Left renal pelvis (tissue), 4 donors: ENCODE measurements at regions not wholly inside any gene's neighbourhood (a gene's known extent, or its start where the extent isn't known, plus 50 kb on each side); places are given as distances from the start of the nearest gene placed in this dataset.

ENCODE experiments used
- DNase-seq, 4 donors: peaks; one replicate each; pipeline ENCODE4 v3.0.0-alpha.2; 2013; ENCODE audit warnings: low read depth in 4 of 4, low spot score in 3 of 4

DNA sequence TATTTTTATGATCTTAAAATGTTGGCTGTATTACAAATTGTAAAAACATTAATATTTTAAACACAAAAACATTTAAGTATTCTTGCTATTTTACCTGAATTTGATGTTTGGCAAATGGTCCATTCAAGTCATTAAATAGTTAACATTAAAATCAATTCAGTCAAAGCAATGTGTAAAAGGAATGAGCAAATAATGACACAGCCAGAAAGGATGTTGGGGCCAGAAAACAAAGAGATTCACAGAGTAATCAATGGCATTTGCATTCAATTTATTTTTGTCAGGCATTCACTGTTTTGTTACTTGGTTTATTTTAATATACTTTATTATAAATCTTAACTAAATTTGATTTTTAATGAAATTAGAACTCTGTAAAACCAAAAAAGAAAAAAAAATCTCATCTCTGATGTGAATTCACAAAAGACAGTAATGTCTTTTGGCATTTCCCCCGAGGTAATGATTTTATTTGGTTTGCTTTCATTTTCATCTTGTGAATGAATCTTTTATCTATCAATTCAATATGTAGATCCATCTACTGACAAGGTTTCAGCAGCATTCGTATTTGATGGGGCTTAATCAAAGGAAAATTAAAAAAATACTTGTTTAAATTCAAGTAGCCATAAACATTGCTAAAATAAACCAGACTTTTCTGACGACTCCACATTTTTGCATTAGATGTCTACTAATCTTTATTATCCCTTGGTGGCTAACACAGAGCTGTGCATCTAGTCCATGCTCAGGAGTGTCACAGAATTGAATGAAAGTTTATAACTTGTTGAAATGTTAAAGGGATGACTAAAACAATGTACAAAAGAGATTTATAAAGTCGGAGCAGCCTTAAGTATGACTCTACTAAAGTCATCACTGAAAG lies 866.7 kb upstream of the GJE1 start:
- DNase-seq: no peak

DNA sequence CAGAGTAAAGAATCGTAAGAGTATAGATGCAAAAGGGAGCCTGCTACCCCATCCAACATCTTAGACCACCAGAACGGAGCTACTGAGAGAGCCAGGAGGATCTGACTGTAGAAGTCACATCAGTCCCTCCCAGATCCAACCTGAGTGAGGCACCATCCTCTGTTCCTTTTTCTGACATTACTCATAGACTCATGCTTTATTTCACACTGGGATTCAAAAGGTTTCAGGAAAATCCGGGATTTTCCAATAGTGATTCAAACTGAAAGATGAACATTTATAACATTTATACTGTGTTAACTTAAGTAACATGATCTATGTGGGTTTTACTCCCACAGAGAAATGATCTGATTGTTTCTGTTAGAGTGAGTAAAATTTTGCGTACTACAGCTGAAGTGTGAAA lies 868.6 kb upstream of the GJE1 start:
- DNase-seq: no peak

DNA sequence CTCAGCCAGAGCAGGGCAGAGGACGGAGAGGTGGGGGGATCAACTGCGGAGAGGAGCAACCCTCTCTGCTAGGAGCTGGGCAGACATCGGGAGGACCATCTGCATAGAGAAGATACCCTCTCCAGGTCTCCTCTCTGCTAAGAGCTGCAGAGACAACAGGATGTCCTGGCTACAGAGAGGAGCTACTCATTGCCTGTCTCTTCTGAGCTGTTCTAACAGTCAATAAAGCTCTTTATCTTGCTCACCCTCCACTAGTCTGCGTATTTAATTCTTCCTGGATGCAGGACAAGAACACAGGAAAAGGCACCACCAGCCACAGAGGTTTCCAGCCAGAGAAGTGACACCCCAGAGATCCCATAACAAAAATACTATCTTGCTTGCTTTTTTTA lies 871.1 kb upstream of the GJE1 start:
- no peak for DNase-seq

DNA sequence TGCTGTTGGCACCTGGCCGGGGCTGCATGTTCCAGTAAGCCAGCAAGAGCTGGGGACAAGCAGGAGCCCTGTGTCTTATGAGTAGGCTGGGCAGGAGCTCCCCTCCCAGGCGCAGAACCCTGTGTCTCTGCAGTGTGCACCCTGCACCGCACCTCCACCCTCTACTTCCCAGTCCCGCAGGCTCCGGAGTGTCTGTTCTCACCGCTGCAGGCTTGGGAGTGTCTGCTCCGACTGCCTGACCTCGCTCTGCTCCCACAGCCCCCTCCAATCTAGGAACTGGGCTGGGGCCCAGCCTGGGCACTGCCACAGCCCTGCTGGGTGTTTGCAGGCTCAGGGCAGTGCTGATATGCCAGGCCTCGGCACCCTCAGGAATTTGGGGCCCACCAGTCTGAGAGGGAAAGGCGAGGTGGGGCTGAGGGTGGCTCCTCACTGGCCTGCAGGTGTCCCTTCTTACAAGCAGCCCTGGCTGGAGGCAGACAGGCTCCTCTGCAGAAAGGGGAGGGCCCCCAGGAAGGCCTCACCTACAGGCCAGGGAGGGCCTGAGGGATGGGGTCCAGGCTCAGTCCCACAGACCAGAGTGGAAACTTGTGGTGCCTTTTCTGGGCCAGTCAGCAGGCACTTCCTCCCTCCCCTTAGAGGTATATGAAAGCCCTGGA lies 871.6 kb upstream of the GJE1 start:
- DNase-seq: no peak

DNA sequence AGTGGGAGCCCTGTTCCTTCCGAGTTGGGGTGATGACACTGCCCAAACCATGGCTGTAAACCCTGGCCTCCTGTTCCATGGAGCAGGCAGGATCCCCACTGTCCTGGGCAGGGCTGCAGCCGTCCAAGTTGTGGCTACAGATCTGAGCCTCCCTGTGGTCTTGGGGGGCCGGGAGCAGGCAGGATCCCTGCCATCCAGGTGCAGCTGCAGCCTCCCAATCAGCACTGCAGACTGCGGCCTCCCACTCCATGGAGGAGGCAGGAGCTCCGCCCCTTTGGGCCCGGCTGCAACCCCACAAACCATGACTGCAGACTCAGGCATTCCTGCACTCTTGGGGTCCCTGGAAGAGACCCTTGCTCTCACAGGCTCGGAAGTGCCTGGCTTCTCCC lies 872.1 kb upstream of the GJE1 start:
- no peak for DNase-seq

DNA sequence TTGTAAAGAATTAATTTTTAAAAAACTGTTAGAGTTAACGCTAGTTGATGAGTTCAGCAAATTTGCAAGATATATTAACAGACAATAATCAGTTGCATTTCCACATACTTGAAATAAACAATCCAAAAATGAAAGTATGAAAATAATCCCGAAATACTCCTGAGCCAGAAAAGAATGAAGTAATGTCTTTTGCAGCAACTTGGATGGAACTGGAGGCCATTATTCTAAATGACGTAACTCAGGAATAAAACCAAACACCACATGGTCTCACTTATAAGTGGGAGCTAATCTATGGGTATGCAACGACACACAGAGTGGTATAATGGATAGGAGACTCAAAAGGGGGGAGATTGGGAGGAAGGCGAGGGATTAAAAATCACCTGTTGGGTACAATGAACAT lies 872.9 kb upstream of the GJE1 start:
- no peak for DNase-seq

DNA sequence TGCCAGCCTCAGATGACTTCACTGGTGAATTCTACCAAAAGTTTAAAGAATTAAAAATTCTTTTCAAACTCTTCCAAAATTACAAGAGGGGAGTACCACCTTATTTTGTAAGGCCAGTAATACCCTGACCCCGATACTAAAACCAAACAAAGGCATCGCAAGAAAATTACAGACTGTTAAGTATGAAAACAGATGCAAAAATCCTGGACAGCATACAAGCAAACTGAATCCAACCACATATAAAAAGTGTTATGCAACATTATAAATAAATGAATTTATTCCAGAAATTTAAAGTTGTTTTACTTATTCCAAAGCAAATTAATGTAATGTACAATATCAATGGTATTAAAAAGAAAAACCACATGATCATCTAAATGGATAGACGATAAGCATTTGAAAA lies 873.6 kb upstream of the GJE1 start:
- DNase-seq: no peak

DNA sequence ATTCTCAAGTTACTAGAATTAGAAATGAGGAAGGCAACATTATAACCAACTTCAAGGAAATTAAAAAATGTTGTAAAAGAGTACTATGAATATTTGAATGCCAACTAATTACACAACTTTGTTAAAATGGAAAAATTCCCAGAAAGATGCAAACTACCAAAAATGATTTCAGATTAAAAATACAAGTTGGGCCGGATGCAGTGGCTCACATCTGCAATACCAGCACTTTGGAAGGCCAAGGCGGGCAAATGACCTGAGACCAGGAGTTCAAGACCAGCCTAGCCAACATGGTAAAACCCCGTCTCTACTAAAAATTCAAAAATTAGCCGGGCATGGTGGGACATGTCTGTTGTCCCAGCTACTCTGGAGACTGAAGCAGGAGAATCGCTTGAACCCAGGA lies 874.2 kb upstream of the GJE1 start:
- DNase-seq: no peak

DNA sequence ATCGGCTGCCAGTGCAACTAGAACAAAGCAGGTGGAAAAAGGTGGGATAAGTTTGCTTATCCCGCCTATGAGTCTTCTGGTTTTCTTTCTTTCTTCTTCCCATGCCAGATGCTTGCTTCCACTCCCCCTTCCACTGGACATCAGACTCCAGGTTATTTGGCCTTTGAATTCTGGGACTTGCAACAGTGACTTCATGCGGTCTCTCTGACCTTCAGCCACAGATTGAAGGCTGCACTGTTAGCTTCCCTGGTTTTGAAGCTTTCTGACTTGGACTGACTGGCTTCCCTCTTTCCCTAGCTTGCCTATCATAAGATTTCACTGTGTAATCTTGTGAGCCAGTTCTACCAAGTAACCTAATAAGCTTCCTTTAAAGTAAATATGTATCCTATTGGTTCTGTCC lies 878.4 kb upstream of the GJE1 start:
- DNase-seq: no peak

DNA sequence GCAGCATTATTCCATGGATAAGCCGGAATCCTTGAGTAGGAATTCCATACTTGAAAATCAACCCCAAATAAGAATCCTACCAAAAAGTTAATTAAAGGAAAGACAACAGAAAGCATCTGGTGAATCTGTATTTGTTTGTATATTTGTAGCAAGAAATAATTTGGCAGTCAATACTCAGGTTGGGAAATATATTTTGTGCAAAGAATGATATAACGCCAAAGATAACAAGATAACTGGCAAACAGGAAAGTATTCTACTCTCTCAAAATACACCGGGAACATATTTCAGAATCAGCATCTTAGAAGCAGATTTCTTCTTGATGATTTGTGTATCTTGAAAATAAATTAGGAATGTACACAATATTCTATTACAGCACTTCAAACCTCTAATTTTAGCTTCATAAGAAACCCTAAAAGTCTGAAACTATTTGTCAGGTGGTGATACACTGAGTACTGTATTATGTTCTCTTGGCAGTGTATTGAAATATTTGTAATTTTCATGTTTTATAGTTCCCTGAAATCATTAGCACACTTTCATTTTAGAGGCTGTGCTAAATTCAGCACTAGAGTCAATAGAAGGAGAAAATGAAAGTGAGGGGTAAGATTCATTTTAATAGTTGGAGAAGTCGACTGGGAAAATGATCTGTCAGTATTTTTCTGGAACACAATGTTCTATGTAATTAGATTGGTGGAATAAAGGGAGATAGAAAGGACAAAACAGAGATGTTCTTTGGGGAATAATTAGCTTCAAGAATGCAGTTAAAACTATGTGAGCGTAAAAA lies 879.7 kb upstream of the GJE1 start:
- DNase-seq: no peak

DNA sequence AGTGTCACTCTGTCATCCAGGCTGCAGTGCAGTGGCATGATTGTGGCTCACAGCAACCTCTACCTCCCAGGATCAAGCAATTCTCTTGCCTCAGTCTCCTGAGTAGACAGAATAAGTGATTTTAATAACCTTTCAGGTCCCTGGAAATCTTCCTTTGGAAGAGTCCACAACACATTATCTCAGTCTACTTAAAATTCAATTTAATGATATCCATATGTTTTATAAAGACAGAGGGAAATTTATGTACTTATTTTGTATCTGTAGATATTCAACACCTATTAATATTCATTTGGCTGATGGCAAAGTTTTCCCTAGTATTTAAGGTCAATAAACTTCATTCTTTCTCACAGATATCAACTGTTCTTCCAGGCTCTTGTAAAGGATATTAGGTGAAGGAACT lies 881.4 kb upstream of the GJE1 start:
- no peak for DNase-seq

DNA sequence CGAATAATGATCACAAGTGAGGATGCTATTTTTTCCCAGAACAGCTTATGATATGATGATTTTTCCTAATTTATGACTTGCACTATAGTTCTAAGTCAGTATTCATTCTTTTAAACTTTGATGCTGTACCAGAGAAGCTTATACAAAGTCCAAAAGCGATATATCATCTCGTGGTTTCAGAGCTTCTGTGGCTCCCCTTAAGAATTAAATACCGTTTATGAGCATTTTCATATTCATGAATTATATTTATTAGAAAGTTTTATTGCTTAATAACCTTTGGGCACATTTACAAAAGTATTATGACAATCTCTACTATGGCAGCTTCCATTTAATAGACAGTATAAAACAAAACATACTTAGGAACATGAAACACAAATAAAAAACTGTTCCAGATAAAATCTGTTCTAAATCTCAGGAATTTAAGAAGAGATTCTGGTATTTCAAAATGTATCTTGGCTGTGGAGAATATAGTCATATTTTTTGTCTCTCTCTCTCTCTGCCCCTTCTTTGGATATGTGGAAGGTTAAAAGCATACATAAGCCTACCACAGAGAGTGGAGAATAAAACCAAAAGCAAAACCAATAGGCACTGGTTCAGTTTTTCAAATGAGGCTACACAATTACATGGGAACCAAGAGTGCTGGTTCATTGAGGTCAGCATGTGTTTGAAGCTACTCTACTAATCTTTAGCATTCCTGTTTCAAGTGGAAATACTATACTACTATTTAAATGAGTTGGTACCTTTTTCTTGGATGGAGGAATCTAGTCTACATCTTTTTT lies 884.5 kb upstream of the GJE1 start:
- peak in 3 of 4 donors; percentile 8 to 25 (median 15) for DNase-seq

DNA sequence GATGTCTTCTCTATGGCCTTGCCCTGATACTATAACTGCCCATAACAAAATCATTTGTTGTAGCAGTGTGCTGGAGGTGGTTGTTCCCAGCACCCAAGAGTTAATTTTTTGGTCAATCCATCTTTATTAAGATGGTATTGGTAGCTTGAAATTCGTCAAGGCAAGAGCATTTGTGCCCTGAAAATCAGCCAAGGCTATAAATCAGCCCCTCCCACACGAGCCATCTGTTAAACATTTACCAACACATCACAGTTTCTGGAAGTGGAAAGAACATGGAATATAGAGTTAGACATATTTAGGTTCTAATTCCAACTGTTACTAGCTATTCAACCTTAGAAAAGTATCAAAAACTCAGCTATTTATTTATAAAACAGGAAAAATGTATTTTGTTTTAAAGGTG lies 888.4 kb upstream of the GJE1 start:
- no peak for DNase-seq

DNA sequence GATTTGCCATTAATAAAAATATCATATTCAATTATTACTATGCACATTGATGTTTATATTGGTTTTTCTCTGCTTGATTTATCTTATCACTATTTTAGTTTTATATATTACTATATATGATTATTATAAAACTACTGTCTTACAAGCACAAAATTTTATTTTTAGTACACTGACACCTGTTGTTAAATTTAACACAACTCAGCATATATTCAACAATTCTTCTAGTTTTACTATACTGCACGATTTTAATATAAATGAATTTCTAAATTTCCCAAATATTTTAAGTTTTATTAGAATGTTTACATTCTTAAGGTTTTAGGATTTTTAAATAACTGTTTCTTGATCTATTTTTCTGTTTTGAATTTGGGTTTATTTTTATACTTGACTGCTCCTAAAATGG lies 889.8 kb upstream of the GJE1 start:
- DNase-seq: no peak

DNA sequence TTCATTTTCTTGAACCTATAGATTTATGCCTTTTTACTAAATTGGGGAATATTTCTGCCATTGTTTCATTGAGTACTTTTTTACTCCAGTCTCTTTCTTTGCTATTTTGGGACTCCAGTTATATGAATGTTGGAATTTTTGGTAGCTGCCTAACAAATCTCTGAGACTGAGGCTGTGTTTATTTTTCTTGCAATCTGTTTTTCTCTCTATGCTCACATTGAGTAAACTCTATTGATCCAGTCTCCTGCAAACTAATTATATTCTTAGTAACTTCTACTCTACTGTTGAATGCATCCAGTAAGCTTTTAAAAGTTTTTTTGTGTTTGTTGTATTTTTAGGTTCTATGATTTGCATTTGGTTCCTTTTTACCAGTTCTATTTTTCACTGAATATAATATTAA lies 903.4 kb upstream of the GJE1 start:
- no peak for DNase-seq

DNA sequence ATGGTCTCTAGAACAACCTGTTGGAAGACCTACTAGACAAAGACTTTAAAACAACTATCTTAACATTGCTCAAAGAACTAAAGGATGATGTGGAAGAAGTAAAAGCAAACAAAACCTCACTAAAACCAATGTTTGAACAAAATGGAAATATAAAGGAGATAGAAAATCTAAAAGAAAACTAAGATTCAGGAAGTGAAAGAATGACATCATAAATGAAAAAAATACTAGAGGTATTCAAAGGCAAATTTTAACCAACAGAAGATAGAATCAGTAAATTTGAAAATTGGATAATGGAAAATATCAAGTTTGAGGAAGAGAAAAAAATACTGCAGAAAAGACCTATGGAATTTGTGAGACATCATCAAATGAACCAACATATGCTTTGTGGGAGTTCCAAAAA lies 914.1 kb upstream of the GJE1 start:
- DNase-seq: no peak

DNA sequence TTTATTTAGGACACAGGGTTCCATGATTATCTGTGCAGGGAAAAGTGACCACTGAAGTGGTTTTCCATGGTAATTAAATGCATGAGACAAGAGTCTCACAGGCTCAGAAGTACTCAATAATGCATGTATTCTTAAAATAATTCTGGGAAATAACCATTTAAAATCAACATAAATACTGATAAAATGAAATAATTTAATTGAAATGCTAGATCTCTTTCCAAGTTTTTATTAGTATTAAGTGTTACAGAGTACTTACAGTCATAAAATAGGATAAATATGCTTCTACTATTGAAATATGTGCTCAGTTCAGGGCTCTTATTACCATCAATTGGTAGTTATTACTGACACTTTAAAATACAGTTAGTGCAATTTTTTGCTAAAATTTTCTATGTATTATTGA lies 916.0 kb upstream of the GJE1 start:
- DNase-seq: no peak

DNA sequence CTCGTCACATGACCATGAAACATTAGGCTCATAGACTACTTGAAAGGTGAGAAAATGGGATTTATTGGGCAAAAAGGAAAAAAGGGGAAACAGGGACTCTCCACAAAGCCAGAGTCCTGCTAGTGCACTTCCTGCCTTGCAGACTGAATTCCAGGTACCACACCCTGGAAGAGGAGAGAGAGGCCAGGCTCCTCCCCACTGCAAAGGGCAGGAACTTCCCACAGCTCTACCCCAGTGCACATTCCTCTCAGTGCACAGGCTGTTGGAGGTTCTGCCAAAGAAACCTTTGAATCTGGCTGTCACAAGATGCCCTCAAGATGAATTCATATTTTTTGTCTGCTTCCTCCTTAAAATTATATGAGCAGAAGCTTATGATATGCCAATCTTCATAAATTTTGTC lies 920.4 kb upstream of the GJE1 start:
- DNase-seq: no peak

DNA sequence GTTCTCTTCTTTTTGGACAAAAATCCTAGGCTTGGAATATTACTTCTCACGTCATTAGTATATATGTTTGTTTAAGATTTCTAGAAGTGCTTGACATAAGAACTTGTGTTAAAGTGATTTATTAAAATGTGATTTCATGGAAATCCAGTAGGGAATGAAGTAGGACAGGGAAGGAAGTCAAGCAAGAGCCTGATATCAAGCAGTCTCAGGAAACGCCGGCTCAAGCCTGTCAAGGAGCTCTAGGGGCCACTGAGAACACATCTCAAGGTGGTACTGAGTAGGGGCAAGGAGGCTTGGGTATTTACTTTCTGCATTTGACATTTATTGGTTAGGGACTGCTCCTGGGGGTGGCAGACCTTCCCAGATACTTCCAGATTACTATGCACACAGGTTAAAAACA lies 920.9 kb upstream of the GJE1 start:
- DNase-seq: no peak

DNA sequence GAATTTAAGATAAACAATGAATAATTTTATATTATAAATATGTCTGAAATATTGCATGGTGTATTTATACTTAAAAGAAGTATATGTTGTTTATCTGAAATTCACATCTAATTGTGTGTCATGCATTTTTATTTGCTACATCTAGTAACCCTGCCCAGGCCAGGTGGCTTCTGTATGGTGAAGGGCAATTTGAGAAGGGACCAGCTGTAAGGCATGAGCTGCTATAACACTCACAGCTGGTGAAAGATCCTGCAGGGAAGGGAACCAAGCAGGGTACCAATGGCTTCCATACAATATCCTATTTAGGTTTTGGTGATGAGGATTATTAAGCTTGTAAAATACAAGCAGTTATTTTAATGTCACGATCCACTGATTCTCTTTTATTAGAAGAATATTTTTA lies 921.8 kb upstream of the GJE1 start:
- DNase-seq: no peak

DNA sequence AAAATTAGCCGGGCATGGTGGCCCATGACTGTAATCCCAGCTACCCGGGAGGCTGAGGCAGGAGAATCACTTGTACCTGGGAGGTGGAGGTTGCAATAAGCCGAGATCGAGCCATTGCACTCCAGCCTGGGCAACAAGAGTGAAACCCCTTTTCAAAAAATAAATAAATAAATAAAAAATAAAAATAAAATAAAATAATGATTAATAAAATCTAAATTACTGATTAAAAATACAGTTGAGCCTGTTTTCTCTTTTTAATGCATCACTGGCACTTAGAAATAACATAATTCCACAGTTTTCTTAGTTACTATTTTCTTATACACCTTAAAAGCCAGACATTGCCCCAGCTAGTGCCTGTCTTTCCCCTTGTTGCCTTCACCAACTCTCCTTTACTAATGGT lies 922.8 kb upstream of the GJE1 start:
- DNase-seq: no peak
